ENCODE measurements at regions not wholly inside any gene's neighbourhood (a gene's known extent, or its start where the extent isn't known, plus 50 kb on each side); places are given as distances from the start of the nearest gene placed in this dataset.

DNA sequence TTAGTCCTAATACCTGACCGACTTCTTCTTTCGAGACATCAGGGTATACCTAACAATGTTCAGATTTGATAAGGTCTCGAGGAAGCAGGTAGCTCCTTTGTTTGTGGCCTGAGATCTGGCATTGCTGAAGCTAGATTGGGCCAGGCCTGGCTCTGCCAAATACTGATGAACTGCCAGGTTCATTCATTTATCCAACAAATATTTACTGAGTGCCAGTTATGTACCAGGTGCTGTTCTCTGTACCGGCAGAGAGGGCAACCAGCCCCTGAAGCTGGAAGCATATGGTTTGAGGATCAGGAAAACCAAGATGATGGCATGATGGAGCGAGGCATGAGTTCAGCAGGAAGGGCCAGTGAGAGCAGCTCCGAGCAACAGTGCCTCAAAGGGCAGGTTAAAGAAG, 196.2 kb upstream of the NSMCE3 start:
- TF ChIP-seq EZH2 (IDR thresholded peaks at IDR 0.05; ENCODE audit: borderline replicate concordance, low read length) = no peak
- TF ChIP-seq, protein P1, sequence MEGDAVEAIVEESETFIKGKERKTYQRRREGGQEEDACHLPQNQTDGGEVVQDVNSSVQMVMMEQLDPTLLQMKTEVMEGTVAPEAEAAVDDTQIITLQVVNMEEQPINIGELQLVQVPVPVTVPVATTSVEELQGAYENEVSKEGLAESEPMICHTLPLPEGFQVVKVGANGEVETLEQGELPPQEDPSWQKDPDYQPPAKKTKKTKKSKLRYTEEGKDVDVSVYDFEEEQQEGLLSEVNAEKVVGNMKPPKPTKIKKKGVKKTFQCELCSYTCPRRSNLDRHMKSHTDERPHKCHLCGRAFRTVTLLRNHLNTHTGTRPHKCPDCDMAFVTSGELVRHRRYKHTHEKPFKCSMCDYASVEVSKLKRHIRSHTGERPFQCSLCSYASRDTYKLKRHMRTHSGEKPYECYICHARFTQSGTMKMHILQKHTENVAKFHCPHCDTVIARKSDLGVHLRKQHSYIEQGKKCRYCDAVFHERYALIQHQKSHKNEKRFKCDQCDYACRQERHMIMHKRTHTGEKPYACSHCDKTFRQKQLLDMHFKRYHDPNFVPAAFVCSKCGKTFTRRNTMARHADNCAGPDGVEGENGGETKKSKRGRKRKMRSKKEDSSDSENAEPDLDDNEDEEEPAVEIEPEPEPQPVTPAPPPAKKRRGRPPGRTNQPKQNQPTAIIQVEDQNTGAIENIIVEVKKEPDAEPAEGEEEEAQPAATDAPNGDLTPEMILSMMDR (IDR thresholded peaks at IDR 0.05; ENCODE audit: low read length) = no peak
- H4K20me1 ChIP-seq (ENCODE audit: insufficient read depth, low read length) = no peaks in the 10 kb centered on the region
- H3K27me3 ChIP-seq (ENCODE audit: insufficient read depth, low read length) = no peaks in the 10 kb centered on the region
- no peak overlapping the region for H3K27ac ChIP-seq (ENCODE audit: low read depth, low read length, poor library complexity, severe bottlenecking)
- no peaks in the 10 kb centered on the region for H3K36me3 ChIP-seq (ENCODE audit: insufficient read depth, low read length)
- H3K9me3 ChIP-seq (ENCODE audit: low read length) = no peaks in the 10 kb centered on the region
- no peak overlapping the region for H3K4me2 ChIP-seq (ENCODE audit: low read length)
- H3K79me2 ChIP-seq (ENCODE audit: insufficient read depth, low read length) = no peaks in the 10 kb centered on the region
- H3K9ac ChIP-seq (ENCODE audit: low read length) = no peak overlapping the region
- H2AFZ ChIP-seq (ENCODE audit: low read length) = no peak overlapping the region
- H3K4me1 ChIP-seq (ENCODE audit: insufficient read depth, low read length, severe bottlenecking) = no peaks in the 10 kb centered on the region
- H3K9me2 ChIP-seq (ENCODE audit: low read depth, low read length) = no peaks in the 10 kb centered on the region
- no peak overlapping the region for H3K4me3 ChIP-seq (ENCODE audit: low read depth, low read length, poor library complexity, severe bottlenecking)
- no peaks in the 10 kb centered on the region for H3F3A ChIP-seq (ENCODE audit: insufficient read depth, low read length)

DNA sequence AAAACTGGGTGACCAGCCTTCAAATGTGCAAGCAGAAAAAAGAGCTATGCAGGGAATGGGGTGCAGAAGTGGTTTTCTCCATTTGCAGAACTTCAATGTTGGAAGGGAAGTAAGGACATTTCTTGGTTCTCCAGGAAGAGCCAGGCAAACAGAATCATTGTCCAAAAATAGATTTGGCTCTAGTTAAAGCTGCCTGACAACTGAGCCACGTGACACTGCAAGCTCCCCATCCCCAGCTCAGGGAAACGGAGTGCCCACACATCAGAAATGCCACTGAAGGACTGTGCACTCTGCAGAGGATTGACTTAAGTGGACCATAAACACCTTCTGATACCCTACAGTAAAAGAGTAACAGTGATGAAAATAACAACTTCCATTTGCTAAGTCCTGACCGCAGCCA, 195.6 kb upstream of the NSMCE3 start:
- Histone ChIP-seq H3K9me3 (ENCODE audit: low read length) (no peaks in the 10 kb centered on the region), H3K9me2 (ENCODE audit: low read depth, low read length) (no peaks in the 10 kb centered on the region), H2AFZ (ENCODE audit: low read length) (no peak overlapping the region), H3K79me2 (ENCODE audit: insufficient read depth, low read length) (no peaks in the 10 kb centered on the region), H3K9ac (ENCODE audit: low read length) (no peak overlapping the region), H3F3A (ENCODE audit: insufficient read depth, low read length) (no peaks in the 10 kb centered on the region), H3K4me3 (ENCODE audit: low read depth, low read length, poor library complexity, severe bottlenecking) (no peak overlapping the region), H3K36me3 (ENCODE audit: insufficient read depth, low read length) (no peaks in the 10 kb centered on the region), H3K4me2 (ENCODE audit: low read length) (no peak overlapping the region), H3K27me3 (ENCODE audit: insufficient read depth, low read length) (no peaks in the 10 kb centered on the region), H3K4me1 (ENCODE audit: insufficient read depth, low read length, severe bottlenecking) (no peaks in the 10 kb centered on the region), H4K20me1 (ENCODE audit: insufficient read depth, low read length) (no peaks in the 10 kb centered on the region), H3K27ac (ENCODE audit: low read depth, low read length, poor library complexity, severe bottlenecking) (no peak overlapping the region)
- TF ChIP-seq, protein P1 (IDR thresholded peaks at IDR 0.05; ENCODE audit: low read length) = no peak
- no peak for TF ChIP-seq EZH2 (IDR thresholded peaks at IDR 0.05; ENCODE audit: borderline replicate concordance, low read length)

DNA sequence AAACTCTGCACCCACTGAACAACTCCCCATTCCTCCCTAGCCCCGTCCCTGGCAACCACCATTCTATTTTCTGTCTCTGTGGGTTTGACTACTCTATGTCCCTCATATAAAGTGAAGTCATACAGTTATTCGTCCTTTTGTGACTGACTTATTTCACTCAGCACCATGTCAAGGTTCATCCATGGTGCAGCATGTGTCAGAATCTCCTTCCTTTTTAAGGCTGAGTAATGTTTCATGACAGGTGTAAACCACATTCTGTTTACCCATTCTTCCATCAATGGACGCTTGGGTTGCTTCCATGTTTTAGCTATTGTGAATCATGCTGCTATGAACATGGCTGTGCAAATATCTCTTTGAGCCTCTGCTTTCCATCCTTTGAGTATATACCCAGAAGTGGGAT, 192.3 kb upstream of the NSMCE3 start:
- Histone ChIP-seq H3K9me2 (ENCODE audit: low read depth, low read length) (no peaks in the 10 kb centered on the region), H2AFZ (ENCODE audit: low read length) (no peak overlapping the region), H3K27me3 (ENCODE audit: insufficient read depth, low read length) (no peaks in the 10 kb centered on the region), H3K36me3 (ENCODE audit: insufficient read depth, low read length) (no peaks in the 10 kb centered on the region), H3K4me1 (ENCODE audit: insufficient read depth, low read length, severe bottlenecking) (no peaks in the 10 kb centered on the region), H3K27ac (ENCODE audit: low read depth, low read length, poor library complexity, severe bottlenecking) (no peak overlapping the region), H3K79me2 (ENCODE audit: insufficient read depth, low read length) (no peaks in the 10 kb centered on the region), H3K4me3 (ENCODE audit: low read depth, low read length, poor library complexity, severe bottlenecking) (no peak overlapping the region), H3K9me3 (ENCODE audit: low read length) (no peaks in the 10 kb centered on the region), H3K4me2 (ENCODE audit: low read length) (no peak overlapping the region), H3F3A (ENCODE audit: insufficient read depth, low read length) (no peaks in the 10 kb centered on the region), H4K20me1 (ENCODE audit: insufficient read depth, low read length) (no peaks in the 10 kb centered on the region), H3K9ac (ENCODE audit: low read length) (no peak overlapping the region)
- no peak for TF ChIP-seq EZH2 (IDR thresholded peaks at IDR 0.05; ENCODE audit: borderline replicate concordance, low read length)
- TF ChIP-seq, protein P1 (IDR thresholded peaks at IDR 0.05; ENCODE audit: low read length) = no peak
